ENCODE measurements at regions not wholly inside any gene's neighbourhood (a gene's known extent, or its start where the extent isn't known, plus 50 kb on each side); places are given as distances from the start of the nearest gene placed in this dataset.

DNA sequence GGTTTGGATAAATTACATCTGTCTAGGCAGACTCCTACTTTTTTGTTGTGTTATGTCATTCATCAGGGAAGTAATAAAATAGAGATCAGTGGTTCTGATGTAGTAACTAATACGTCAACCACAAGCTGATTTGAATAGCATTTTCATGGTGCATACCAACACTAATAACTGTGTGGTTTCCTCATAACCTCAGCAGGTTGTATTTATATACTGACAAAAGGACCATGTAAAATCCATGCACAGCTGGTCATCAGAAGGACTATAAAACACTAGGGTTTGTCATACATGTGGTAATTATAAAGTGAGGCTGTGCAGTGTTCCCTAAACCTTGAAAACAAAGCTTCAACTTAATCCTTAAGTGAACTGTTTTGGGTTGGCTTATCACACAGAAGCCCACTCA, 216.8 kb upstream of the RBMS3 start:
- Histone ChIP-seq H3K9ac (ENCODE audit: low read length) (no peak overlapping the region), H3K56ac (ENCODE audit: low read length) (no peak overlapping the region), H2BK120ac (ENCODE audit: low read depth, low read length) (no peak overlapping the region), H3K4me1 (ENCODE audit: control insufficient read depth, low read depth, low read length) (no peaks in the 10 kb centered on the region), H3K4ac (ENCODE audit: low read depth, low read length) (no peak overlapping the region), H3K79me2 (ENCODE audit: control insufficient read depth, insufficient read depth, low read length) (no peaks in the 10 kb centered on the region), H2BK15ac (replicated peaks; ENCODE audit: low read depth) (no peak overlapping the region), H4K8ac (ENCODE audit: low read depth, low read length) (no peak overlapping the region), H3K4me3 (ENCODE audit: low read length) (no peak overlapping the region), H2AK5ac (ENCODE audit: low read length) (no peak overlapping the region), H3K18ac (ENCODE audit: low read length) (no peak overlapping the region), H3K4me2 (ENCODE audit: low read length) (no peak overlapping the region), H3K79me1 (ENCODE audit: low read length) (no peaks in the 10 kb centered on the region), H4K5ac (ENCODE audit: low read length) (no peak overlapping the region), H3K23ac (ENCODE audit: low read length) (no peak overlapping the region), H2BK5ac (ENCODE audit: low read length) (no peak overlapping the region), H3K36me3 (ENCODE audit: control insufficient read depth, insufficient read depth, low read length) (no peaks in the 10 kb centered on the region), H3K27ac (ENCODE audit: low read depth, low read length) (no peak overlapping the region), H3K27me3 (ENCODE audit: insufficient read depth, low read length, poor library complexity) (no peaks in the 10 kb centered on the region)
- DNase-seq: no peak
- no CpG with 5 or more reads among the region's 1 CpG for WGBS (ENCODE audit: extremely low coverage, insufficient coverage, low lambda C conversion rate)

DNA sequence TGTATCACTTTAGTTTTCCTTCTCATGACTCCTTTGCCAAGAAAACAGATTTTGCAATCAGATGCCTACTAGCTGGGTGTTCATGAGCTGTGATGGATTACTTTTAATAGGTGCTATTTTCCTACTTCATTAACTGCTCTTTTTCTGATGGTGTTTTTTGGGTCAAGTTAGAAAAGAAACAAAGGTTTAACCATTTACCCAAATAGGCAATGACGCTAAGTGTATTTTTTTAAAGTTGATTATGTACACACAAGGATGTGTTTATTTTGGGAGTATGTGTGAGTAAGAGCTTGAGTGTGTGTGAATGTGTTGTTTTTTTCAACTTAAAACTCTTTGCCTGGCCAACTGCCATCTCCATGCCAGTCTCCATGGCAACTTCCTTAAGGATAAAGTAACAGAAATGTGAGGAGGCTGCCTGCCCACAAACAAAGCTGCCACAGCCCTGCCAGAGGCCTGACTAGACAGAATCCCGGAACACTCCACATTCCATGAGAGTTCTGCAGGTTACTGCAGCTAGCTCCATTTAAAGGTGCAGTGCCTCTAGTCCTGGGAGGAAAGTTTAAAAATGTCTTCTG, 215.6 kb upstream of the RBMS3 start:
- no peak overlapping the region for H2AK5ac ChIP-seq (ENCODE audit: low read length)
- no peak overlapping the region for H2BK5ac ChIP-seq (ENCODE audit: low read length)
- no peak overlapping the region for H3K56ac ChIP-seq (ENCODE audit: low read length)
- no peaks in the 10 kb centered on the region for H3K79me1 ChIP-seq (ENCODE audit: low read length)
- H3K27me3 ChIP-seq (ENCODE audit: insufficient read depth, low read length, poor library complexity): no peaks in the 10 kb centered on the region
- H3K4me2 ChIP-seq (ENCODE audit: low read length): no peak overlapping the region
- no peaks in the 10 kb centered on the region for H3K4me1 ChIP-seq (ENCODE audit: control insufficient read depth, low read depth, low read length)
- no peak overlapping the region for H3K9ac ChIP-seq (ENCODE audit: low read length)
- H3K79me2 ChIP-seq (ENCODE audit: control insufficient read depth, insufficient read depth, low read length): no peaks in the 10 kb centered on the region
- H3K23ac ChIP-seq (ENCODE audit: low read length): no peak overlapping the region
- H3K36me3 ChIP-seq (ENCODE audit: control insufficient read depth, insufficient read depth, low read length): no peaks in the 10 kb centered on the region
- no peak overlapping the region for H3K27ac ChIP-seq (ENCODE audit: low read depth, low read length)
- H2BK15ac ChIP-seq (replicated peaks; ENCODE audit: low read depth): no peak overlapping the region
- H3K18ac ChIP-seq (ENCODE audit: low read length): no peak overlapping the region
- no peak overlapping the region for H3K4ac ChIP-seq (ENCODE audit: low read depth, low read length)
- H2BK120ac ChIP-seq (ENCODE audit: low read depth, low read length): no peak overlapping the region
- no peak overlapping the region for H4K8ac ChIP-seq (ENCODE audit: low read depth, low read length)
- DNase-seq: peak; percentile 91
- H4K5ac ChIP-seq (ENCODE audit: low read length): no peak overlapping the region
- WGBS (ENCODE audit: extremely low coverage, insufficient coverage, low lambda C conversion rate): no CpG with 5 or more reads among the region's 2 CpGs
- H3K4me3 ChIP-seq (ENCODE audit: low read length): no peak overlapping the region

DNA sequence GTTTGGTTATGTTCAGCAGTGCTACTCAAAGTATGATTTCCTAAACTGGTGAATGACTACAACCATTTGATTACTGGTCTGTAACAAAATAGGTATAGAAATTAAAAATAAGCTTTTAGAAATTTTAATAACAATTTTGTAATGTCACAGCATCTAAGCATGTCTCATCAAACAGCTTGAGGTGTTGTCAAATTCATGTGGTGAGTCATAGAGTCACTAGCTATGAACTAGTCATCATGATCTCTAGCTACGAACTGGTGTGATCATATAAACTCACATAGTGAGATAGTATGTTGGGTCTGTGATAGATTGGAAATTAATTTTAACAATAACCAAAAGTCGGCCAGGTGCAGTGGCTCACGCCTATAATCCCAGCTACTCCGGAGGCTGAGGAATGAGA, 213.9 kb upstream of the RBMS3 start:
- WGBS (ENCODE audit: extremely low coverage, insufficient coverage, low lambda C conversion rate): no CpG with 5 or more reads among the region's 4 CpGs
- DNase-seq: no peak
- no peak overlapping the region for H4K5ac ChIP-seq (ENCODE audit: low read length)

DNA sequence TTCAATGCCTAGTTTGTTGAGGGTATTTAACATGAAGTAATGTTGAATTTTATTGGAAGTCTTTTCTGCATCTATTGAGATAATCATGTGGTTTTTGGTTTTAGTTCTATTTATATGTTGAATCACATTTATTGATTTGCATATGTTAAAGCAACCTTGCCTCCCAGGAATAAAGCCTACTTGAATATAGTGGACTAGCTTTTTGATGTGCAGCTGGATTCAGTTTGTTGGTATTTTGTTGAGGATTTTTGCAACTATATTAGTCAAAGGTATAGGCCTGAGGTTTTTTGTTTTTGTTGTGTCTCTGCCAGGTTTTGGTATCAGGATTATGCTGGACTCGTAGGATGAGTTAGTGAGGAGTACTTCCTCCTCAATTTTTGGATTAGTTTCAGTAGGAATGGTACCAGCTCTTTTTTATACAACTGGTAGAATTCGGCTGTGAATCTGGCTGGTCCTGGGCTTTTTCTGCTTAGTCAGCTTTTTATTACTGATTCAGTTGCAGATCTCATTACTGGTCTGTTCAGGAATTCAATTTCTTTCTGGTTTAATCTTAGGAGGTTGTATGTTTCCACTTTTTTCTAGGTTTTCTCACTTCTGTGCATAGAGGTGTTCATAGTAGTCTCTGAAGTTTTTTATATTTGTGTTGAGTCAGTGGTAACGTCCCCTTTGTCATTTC, 209.8 kb upstream of the RBMS3 start:
- Histone ChIP-seq H3K9ac (ENCODE audit: low read length) (no peak overlapping the region), H2BK15ac (replicated peaks; ENCODE audit: low read depth) (no peak overlapping the region), H3K4ac (ENCODE audit: low read depth, low read length) (no peak overlapping the region), H2BK5ac (ENCODE audit: low read length) (no peak overlapping the region), H4K5ac (ENCODE audit: low read length) (no peak overlapping the region), H3K27ac (ENCODE audit: low read depth, low read length) (no peak overlapping the region), H2BK120ac (ENCODE audit: low read depth, low read length) (no peak overlapping the region), H3K4me2 (ENCODE audit: low read length) (no peak overlapping the region), H4K8ac (ENCODE audit: low read depth, low read length) (no peak overlapping the region), H2AK5ac (ENCODE audit: low read length) (no peak overlapping the region), H3K56ac (ENCODE audit: low read length) (no peak overlapping the region), H3K18ac (ENCODE audit: low read length) (no peak overlapping the region), H3K27me3 (ENCODE audit: insufficient read depth, low read length, poor library complexity) (no peaks in the 10 kb centered on the region), H3K79me1 (ENCODE audit: low read length) (no peaks in the 10 kb centered on the region), H3K79me2 (ENCODE audit: control insufficient read depth, insufficient read depth, low read length) (no peaks in the 10 kb centered on the region), H3K23ac (ENCODE audit: low read length) (no peak overlapping the region), H3K4me3 (ENCODE audit: low read length) (no peak overlapping the region), H3K4me1 (ENCODE audit: control insufficient read depth, low read depth, low read length) (no peaks in the 10 kb centered on the region), H3K36me3 (ENCODE audit: control insufficient read depth, insufficient read depth, low read length) (no peaks in the 10 kb centered on the region)
- WGBS (ENCODE audit: extremely low coverage, insufficient coverage, low lambda C conversion rate): no CpG with 5 or more reads among the region's 3 CpGs
- no peak for DNase-seq

More for the DNA sequence above, 213.9 kb upstream of the RBMS3 start:
- H3K4me1 ChIP-seq (ENCODE audit: control insufficient read depth, low read depth, low read length): no peaks in the 10 kb centered on the region
- H3K4me2 ChIP-seq (ENCODE audit: low read length): no peak overlapping the region
- no peaks in the 10 kb centered on the region for H3K36me3 ChIP-seq (ENCODE audit: control insufficient read depth, insufficient read depth, low read length)
- no peak overlapping the region for H3K4ac ChIP-seq (ENCODE audit: low read depth, low read length)
- no peak overlapping the region for H3K4me3 ChIP-seq (ENCODE audit: low read length)
- no peak overlapping the region for H2AK5ac ChIP-seq (ENCODE audit: low read length)
- no peak overlapping the region for H4K8ac ChIP-seq (ENCODE audit: low read depth, low read length)
- no peaks in the 10 kb centered on the region for H3K79me2 ChIP-seq (ENCODE audit: control insufficient read depth, insufficient read depth, low read length)
- H3K27me3 ChIP-seq (ENCODE audit: insufficient read depth, low read length, poor library complexity): no peaks in the 10 kb centered on the region
- no peak overlapping the region for H3K18ac ChIP-seq (ENCODE audit: low read length)
- H2BK5ac ChIP-seq (ENCODE audit: low read length): no peak overlapping the region
- H3K9ac ChIP-seq (ENCODE audit: low read length): no peak overlapping the region
- H3K23ac ChIP-seq (ENCODE audit: low read length): no peak overlapping the region
- H2BK15ac ChIP-seq (replicated peaks; ENCODE audit: low read depth): no peak overlapping the region
- no peak overlapping the region for H3K56ac ChIP-seq (ENCODE audit: low read length)
- H3K79me1 ChIP-seq (ENCODE audit: low read length): no peaks in the 10 kb centered on the region
- H2BK120ac ChIP-seq (ENCODE audit: low read depth, low read length): no peak overlapping the region
- no peak overlapping the region for H3K27ac ChIP-seq (ENCODE audit: low read depth, low read length)

DNA sequence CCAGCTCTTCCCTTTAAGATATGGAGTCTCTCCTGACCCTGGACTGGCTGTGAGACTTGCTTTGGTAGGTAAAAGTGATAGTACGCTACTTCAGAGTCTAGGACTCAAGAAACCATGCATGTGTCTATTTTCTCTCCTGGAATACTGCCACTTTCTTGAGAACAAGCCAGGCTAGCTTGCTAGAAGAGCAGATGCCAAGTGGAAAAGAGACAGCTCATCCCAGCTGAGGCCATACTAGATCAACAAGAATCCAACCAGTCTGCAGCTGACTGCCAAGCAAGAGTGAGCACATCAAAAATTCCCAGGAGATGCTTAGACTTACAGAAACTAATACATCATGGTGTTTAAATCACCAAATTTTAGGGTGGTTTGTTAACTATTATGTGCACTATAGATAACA, 208.3 kb upstream of the RBMS3 start:
- H3K4me1 ChIP-seq (ENCODE audit: control insufficient read depth, low read depth, low read length): no peaks in the 10 kb centered on the region
- no peak for DNase-seq
- H3K4me3 ChIP-seq (ENCODE audit: low read length): no peak overlapping the region
- no peak overlapping the region for H3K56ac ChIP-seq (ENCODE audit: low read length)
- no peaks in the 10 kb centered on the region for H3K27me3 ChIP-seq (ENCODE audit: insufficient read depth, low read length, poor library complexity)
- no peak overlapping the region for H2AK5ac ChIP-seq (ENCODE audit: low read length)
- no peak overlapping the region for H3K4ac ChIP-seq (ENCODE audit: low read depth, low read length)
- H2BK15ac ChIP-seq (replicated peaks; ENCODE audit: low read depth): no peak overlapping the region
- H4K5ac ChIP-seq (ENCODE audit: low read length): no peak overlapping the region
- WGBS (ENCODE audit: extremely low coverage, insufficient coverage, low lambda C conversion rate): no CpG with 5 or more reads among the region's 1 CpG
- no peak overlapping the region for H3K4me2 ChIP-seq (ENCODE audit: low read length)
- H2BK120ac ChIP-seq (ENCODE audit: low read depth, low read length): no peak overlapping the region
- no peak overlapping the region for H4K8ac ChIP-seq (ENCODE audit: low read depth, low read length)
- no peaks in the 10 kb centered on the region for H3K36me3 ChIP-seq (ENCODE audit: control insufficient read depth, insufficient read depth, low read length)
- no peak overlapping the region for H2BK5ac ChIP-seq (ENCODE audit: low read length)
- no peak overlapping the region for H3K23ac ChIP-seq (ENCODE audit: low read length)
- H3K9ac ChIP-seq (ENCODE audit: low read length): no peak overlapping the region
- H3K18ac ChIP-seq (ENCODE audit: low read length): no peak overlapping the region
- H3K79me2 ChIP-seq (ENCODE audit: control insufficient read depth, insufficient read depth, low read length): no peaks in the 10 kb centered on the region
- no peak overlapping the region for H3K27ac ChIP-seq (ENCODE audit: low read depth, low read length)
- no peaks in the 10 kb centered on the region for H3K79me1 ChIP-seq (ENCODE audit: low read length)

DNA sequence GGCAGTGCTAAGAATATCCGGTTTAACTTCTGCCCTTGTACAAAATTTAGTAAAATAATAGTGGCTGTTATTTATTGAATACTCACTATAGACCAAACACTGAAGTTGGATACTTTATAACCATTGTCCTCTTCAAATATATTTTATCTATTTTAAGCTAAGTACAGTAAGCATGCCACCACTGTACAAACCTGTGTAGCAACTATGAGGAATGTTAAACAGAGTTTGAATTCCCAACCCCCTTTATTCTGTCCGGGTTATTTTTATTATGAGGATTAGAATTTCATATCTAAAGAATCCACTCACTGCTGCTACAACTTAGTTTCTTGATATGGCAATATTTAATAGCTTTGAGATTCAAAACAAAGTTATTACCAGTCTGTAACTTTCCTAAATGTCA, 203.5 kb upstream of the RBMS3 start:
- Histone ChIP-seq H3K27me3 (ENCODE audit: insufficient read depth, low read length, poor library complexity) (no peaks in the 10 kb centered on the region), H3K79me1 (ENCODE audit: low read length) (no peaks in the 10 kb centered on the region), H3K79me2 (ENCODE audit: control insufficient read depth, insufficient read depth, low read length) (no peaks in the 10 kb centered on the region), H3K56ac (ENCODE audit: low read length) (no peak overlapping the region), H2BK5ac (ENCODE audit: low read length) (no peak overlapping the region), H3K36me3 (ENCODE audit: control insufficient read depth, insufficient read depth, low read length) (no peaks in the 10 kb centered on the region), H3K23ac (ENCODE audit: low read length) (no peak overlapping the region), H4K5ac (ENCODE audit: low read length) (no peak overlapping the region), H4K8ac (ENCODE audit: low read depth, low read length) (no peak overlapping the region), H3K4me3 (ENCODE audit: low read length) (no peak overlapping the region), H3K18ac (ENCODE audit: low read length) (no peak overlapping the region), H2AK5ac (ENCODE audit: low read length) (no peak overlapping the region), H2BK120ac (ENCODE audit: low read depth, low read length) (no peak overlapping the region), H3K4me1 (ENCODE audit: control insufficient read depth, low read depth, low read length) (no peaks in the 10 kb centered on the region), H3K9ac (ENCODE audit: low read length) (no peak overlapping the region), H3K4me2 (ENCODE audit: low read length) (no peak overlapping the region), H2BK15ac (replicated peaks; ENCODE audit: low read depth) (no peak overlapping the region), H3K4ac (ENCODE audit: low read depth, low read length) (no peak overlapping the region), H3K27ac (ENCODE audit: low read depth, low read length) (no peak overlapping the region)
- no CpG with 5 or more reads among the region's 2 CpGs for WGBS (ENCODE audit: extremely low coverage, insufficient coverage, low lambda C conversion rate)
- DNase-seq: no peak

All from mesendoderm (in vitro differentiated cells).